NCI-H1048 (cell line): ENCODE measurements at regions not wholly inside any gene's neighbourhood (a gene's known extent, or its start where the extent isn't known, plus 50 kb on each side); places are given as distances from the start of the nearest gene placed in this dataset.

Experiments
- DNase-seq: peaks from one replicate; lab custom pipeline; 2025; lab: John Stamatoyannopoulos, UW

- no peak for DNase-seq
Observed at GRCh38 chr13:109977212-109977968, 191.0 kb upstream of the IRS2 start.

DNA sequence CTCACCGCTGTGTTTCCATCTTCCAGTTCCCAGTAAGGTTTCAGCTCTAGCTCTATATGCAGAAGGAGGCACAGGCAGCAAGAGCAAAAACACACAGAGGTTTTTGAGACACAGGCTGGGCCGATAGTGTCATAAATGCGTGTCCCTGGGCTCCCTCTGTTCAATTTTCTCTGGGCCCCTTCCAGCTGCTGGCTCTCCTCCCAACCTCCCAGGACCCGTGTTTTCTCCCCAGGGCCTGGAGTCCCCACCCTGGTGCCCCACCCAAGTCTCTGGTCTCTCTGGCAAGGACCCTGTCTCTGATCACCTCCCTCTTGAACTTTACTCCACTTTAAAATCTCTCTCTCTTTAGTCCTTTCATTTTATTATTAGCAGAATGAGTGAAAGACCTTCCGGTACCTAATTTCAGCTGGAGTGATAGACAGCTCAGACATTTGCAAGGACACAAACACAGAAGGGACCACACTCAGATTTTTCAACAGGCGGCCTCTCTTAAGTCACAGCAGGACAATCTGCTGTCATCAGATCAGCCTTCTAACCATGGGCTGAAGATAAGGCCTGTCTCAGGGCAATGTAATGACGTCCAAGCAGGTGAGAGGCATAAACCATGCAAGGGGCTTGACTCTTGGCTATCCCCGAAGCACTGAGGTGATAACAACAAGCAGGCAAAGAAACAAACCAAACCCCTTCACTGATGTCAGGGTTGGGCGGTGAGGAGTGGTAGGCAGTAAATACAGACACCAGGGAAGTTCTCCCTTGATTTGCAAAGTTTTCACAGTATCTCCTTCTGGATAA lies 190.0 kb upstream of the IRS2 start:
- no peak for DNase-seq

DNA sequence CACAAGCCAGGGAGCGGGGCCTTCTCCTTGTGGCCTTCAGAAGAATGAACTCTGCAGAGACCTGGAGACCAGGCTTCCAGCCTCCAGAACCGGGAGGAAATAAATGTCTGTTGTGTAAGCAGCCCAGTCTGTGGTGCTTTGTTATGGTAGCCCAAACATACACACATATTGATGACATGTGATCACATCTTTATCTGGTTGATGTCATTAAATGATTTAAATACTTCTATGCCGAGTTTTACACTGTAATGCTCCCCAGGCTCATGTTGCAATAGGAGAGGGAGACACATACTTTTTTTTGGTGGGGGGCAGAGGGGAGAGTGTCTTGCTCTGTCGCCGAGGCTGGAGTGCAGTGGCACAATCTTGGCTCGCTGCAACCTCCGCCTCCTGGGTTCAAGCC lies 188.0 kb upstream of the IRS2 start:
- no peak for DNase-seq

DNA sequence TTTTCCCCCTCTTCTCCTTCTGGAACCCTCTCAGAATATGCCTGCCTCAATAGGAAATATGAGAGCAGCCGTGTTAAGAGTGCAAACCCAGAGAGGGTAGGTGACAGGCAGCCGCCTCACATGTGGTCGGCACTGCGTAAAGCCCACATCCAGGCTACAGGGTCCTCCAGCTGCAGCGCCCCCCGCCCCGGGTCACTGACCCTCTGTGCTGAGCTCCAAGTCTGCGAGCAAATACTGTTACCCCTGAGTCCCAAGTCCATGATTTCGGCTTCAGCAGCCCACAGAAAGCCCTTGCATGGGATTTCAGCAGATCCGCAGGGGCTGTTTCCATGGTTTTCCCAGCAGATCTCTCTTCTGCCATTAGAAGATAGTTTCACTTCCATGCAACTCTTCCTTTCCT lies 186.9 kb upstream of the IRS2 start:
- no peak for DNase-seq

GRCh38 chr13:109971456-109972090 lies 185.2 kb upstream of the IRS2 start:
- DNase-seq: no peak

DNA sequence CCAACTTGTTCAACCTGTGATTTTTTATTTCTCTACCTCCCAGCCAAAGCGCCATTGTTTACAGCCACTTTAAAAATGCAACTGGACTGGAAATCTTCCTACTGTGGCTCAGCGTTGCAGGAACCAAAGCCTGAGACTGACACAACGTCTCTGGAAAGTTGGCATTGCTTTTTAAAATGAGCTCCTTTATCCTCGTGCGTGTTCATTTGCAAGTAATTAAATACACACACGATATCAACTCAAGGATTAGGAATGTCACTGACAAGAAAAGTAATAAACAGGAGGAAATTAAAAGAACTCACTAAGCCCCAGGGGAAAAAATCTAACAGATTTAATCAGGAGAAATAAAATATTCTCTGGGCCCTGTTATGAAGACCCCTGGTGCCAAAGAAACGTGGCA lies 184.6 kb upstream of the IRS2 start:
- no peak for DNase-seq

GRCh38 chr13:109968876-109969577 lies 182.6 kb upstream of the IRS2 start:
- no peak for DNase-seq

DNA sequence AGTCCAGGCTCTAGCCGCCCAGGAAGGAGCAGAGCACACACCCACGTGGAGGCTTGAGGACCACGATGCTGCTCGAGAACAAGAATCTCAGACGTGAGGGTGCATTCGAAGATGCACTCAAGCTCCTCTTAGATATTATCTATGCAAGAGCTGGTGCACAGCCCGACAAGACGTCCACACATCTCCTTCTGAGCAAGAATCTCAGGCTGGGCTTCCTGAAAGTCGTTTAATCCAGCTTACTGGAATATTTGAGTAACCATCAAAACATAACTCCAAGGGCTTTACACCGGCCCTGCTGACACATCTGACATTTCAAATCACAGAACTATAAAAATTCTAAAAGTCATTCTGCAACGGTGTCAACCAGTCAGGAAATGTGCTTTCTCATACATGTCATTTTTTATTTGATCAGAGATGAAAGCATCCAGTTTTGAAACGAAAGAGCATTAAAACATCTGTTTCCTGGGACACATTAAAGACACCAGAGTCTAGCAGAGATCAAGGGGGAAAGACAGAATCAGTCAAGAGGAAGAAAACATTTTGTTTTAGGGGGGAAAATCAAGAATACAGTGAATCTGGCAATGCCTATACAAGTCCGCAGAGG lies 177.7 kb upstream of the IRS2 start:
- DNase-seq: no peak

GRCh38 chr13:109963384-109963783 lies 177.0 kb upstream of the IRS2 start:
- no peak for DNase-seq

DNA sequence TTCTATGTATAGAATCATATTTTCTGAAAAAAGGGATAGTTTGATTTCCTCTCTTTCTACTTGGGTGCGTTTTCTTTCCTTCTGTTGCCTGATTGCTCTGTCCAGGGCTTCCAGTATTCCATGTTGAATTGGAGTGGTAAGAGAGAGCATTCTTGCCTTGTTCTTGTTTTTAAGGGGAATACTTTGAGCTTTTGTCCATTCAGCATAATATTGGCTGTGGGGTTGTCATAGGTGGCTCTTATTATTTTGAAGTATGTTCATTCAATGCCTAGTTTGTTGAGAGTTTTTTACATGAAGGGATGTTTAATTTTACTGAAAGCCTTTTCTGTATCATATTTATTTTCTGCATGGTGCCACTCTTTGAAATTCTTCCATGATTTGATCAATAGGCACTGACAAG lies 173.5 kb upstream of the IRS2 start:
- no peak for DNase-seq

DNA sequence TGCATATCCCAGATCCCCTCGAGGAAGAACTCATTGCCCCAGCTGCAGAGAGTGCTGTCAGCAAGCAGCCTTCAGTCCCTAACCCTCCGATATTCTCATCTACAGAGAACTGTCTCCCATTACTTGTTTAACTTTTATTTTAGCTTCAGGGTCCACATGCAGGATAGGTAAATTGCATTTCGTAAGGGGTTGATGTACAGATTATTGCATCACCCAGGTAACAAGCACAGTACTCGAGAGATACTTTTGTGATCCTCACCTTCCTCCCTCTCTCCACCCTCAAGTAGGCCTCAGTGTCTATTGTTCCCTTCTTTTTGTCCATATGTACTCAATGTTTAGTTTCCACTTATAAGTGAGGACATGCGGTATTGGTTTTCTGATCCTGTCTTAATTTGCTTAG lies 171.5 kb upstream of the IRS2 start:
- no peak for DNase-seq

DNA sequence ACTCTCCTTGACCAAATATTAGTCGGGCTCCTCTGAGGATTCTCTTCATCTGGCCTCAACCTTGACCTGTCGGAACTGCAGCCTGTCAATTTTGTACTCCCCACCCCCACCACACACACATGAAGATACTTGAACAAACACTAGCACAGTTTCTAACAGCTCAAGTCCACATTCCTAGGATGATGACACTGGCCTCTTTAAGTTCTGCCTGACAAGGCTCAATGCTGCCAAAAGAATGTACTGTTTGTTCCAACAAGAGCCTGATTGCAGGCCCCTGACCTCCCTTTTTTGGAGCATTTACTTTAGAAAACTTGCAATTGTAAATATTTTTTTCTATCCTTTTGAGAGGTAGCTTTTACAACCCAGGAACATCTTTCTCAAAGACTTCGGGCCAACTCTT lies 169.2 kb upstream of the IRS2 start:
- no peak for DNase-seq

GRCh38 chr13:109954441-109954840 lies 168.1 kb upstream of the IRS2 start:
- no peak for DNase-seq

GRCh38 chr13:109951491-109951890 lies 165.1 kb upstream of the IRS2 start:
- DNase-seq: no peak

GRCh38 chr13:109949397-109949796 lies 163.0 kb upstream of the IRS2 start:
- DNase-seq: no peak

GRCh38 chr13:109947006-109947405 lies 160.6 kb upstream of the IRS2 start:
- no peak for DNase-seq

GRCh38 chr13:109945206-109945960 lies 159.0 kb upstream of the IRS2 start:
- no peak for DNase-seq

GRCh38 chr13:109941951-109942350 lies 155.6 kb upstream of the IRS2 start:
- DNase-seq: no peak

GRCh38 chr13:109941221-109941620 lies 154.8 kb upstream of the IRS2 start:
- no peak for DNase-seq

DNA sequence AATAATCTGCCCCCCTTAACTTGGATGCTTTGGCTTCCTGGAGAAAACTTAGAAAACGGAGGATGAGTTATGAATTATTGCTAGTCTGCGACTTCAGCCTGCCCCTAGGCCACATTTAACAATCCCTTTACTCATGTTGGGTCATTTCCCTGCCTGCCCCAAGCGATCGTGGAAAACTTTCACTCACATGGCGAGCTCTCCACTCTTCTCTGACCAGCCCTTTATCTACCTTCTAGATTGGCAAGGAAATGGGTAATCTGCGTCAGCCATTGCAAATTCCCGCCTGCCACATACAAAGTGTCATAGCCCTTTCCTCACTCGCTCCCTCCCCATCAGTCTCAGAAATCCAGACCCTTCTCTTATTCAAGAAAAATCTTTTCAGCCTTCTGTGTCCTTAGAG lies 154.3 kb upstream of the IRS2 start:
- no peak for DNase-seq

- DNase-seq: no peak
Observed at GRCh38 chr13:109939838-109940237, 153.5 kb upstream of the IRS2 start.
